SW480 (cell line): ENCODE measurements at regions not wholly inside any gene's neighbourhood (a gene's known extent, or its start where the extent isn't known, plus 50 kb on each side); places are given as distances from the start of the nearest gene placed in this dataset.
"Not testable (repeated sequence)": the region's sequence is repeated elsewhere in the genome, so short reads cannot be mapped to it uniquely, and the experiment has no call there.

ENCODE experiments used
- DNase-seq: peaks from one replicate; pipeline ENCODE4 v3.0.0-alpha.2; 2016; ENCODE audit warnings: low spot score

- no peak for DNase-seq
These were observed 443.4 kb upstream of the CD180 start for GRCh38 chr5:67639976-67640375.

- no peak for DNase-seq
These were observed 442.7 kb upstream of the CD180 start for GRCh38 chr5:67639313-67639712.

- no peak for DNase-seq
These were observed 440.4 kb upstream of the CD180 start for GRCh38 chr5:67636850-67637524.

GRCh38 chr5:67636091-67636490 is 439.5 kb upstream of the CD180 start:
- DNase-seq = no peak

- DNase-seq = not testable (repeated sequence)
These were observed 430.5 kb upstream of the CD180 start for GRCh38 chr5:67627079-67627478.

- DNase-seq = no peak
These were observed 426.5 kb upstream of the CD180 start for GRCh38 chr5:67623078-67623477.

GRCh38 chr5:67620424-67621397 is 424.1 kb upstream of the CD180 start:
- no peak for DNase-seq

GRCh38 chr5:67619636-67620035 is 423.0 kb upstream of the CD180 start:
- DNase-seq = no peak

- DNase-seq = no peak
These were observed 422.6 kb upstream of the CD180 start for GRCh38 chr5:67619235-67619634.

- no peak for DNase-seq
These were observed 420.5 kb upstream of the CD180 start for GRCh38 chr5:67617051-67617450.

- DNase-seq = no peak
These were observed 416.4 kb upstream of the CD180 start for GRCh38 chr5:67612961-67613360.

- DNase-seq = no peak
These were observed 413.8 kb upstream of the CD180 start for GRCh38 chr5:67610186-67610912.

- no peak for DNase-seq
These were observed 411.4 kb upstream of the CD180 start for GRCh38 chr5:67607958-67608357.

- DNase-seq = no peak
These were observed 410.0 kb upstream of the CD180 start for GRCh38 chr5:67606586-67606947.

- no peak for DNase-seq
These were observed 409.4 kb upstream of the CD180 start for GRCh38 chr5:67605730-67606585.

- DNase-seq = no peak
These were observed 394.9 kb upstream of the CD180 start for GRCh38 chr5:67591491-67591890.

- no peak for DNase-seq
These were observed 391.8 kb upstream of the CD180 start for GRCh38 chr5:67588389-67588788.

GRCh38 chr5:67581203-67581602 is 384.6 kb upstream of the CD180 start:
- DNase-seq = peak; percentile 8

- DNase-seq = no peak
These were observed 381.4 kb upstream of the CD180 start for GRCh38 chr5:67578011-67578410.

- DNase-seq = no peak
These were observed 380.8 kb upstream of the CD180 start for GRCh38 chr5:67577424-67577823.

GRCh38 chr5:67576112-67576511 is 379.5 kb upstream of the CD180 start:
- DNase-seq = no peak

- DNase-seq = no peak
These were observed 378.5 kb upstream of the CD180 start for GRCh38 chr5:67575087-67575486.
